Spleen (tissue), 7 donors: ENCODE measurements at regions not wholly inside any gene's neighbourhood (a gene's known extent, or its start where the extent isn't known, plus 50 kb on each side); places are given as distances from the start of the nearest gene placed in this dataset.

Experiments
- POLR2A ChIP-seq, 3 donors: fragments of 450-650 bp; IDR thresholded peaks; one replicate each; pipeline ENCODE4 v1.5.1; 2017; ENCODE audit warnings: antibody characterized with exemption in 3 of 3, mild to moderate bottlenecking in 1 of 3
- POLR2AphosphoS5 ChIP-seq, 3 donors: sonication (generic); formaldehyde crosslinking; IDR thresholded peaks; one replicate each; pipeline ENCODE4 v1.5.1; 2017; ENCODE audit warnings: antibody characterized with exemption in 3 of 3
- TF ChIP-seq, protein P1 (sequence below), 11 experiments: fragments of 200-600 bp in 7 of 11; fragments of 450-650 bp in 4 of 11; sonication (generic) in 4 of 11; IDR thresholded peaks in 8 of 11; conservative IDR thresholded peaks in 3 of 11; 1 replicate in 7 of 11; 2 replicates in 4 of 11; pipeline versions ENCODE4 v1.4.0 to v1.8.0; 2016 to 2021; ENCODE audit warnings: antibody characterized with exemption in 11 of 11, inconsistent platforms in 4 of 11, mild to moderate bottlenecking in 1 of 11
- donor health status: DM: no; HTN: no; CAD: no; lungs with moderate emphysema.
- donor health status: DM: no; HTN: no; CAD: no.
- donor health status: DM: no; HTN: no; CAD: no.

DNA sequence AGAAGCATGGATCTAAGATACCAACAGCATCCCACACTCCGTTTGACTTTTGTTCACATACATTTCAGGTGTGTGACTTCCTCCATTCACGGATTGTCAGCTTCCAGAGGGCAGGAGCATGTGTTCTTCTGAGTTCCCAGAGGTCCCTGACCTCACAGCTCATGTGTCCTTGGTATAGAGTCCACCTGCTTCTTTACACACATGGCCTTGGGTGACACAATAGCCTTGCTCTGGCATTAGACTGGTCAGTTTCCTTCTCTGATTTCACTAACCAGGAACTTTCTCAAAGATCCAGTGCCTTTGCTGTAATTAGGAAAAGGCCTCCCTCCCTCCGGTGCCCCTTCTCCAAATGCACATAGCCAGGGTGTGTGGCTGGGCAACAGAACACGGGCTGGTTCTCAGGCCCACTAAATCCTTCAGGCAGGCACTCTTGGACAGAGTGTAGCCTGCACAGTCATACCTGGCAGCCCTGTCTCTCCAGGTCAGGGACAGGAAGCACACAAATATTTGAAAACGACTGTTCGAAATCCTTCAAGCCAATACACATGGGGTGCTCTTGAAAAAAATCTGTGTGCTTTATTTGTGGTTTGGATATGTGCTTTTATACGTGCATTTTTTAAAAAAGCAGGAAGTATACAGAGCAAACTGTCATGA is 81.1 kb downstream of the TRIM42 start:
- TF ChIP-seq, protein P1, sequence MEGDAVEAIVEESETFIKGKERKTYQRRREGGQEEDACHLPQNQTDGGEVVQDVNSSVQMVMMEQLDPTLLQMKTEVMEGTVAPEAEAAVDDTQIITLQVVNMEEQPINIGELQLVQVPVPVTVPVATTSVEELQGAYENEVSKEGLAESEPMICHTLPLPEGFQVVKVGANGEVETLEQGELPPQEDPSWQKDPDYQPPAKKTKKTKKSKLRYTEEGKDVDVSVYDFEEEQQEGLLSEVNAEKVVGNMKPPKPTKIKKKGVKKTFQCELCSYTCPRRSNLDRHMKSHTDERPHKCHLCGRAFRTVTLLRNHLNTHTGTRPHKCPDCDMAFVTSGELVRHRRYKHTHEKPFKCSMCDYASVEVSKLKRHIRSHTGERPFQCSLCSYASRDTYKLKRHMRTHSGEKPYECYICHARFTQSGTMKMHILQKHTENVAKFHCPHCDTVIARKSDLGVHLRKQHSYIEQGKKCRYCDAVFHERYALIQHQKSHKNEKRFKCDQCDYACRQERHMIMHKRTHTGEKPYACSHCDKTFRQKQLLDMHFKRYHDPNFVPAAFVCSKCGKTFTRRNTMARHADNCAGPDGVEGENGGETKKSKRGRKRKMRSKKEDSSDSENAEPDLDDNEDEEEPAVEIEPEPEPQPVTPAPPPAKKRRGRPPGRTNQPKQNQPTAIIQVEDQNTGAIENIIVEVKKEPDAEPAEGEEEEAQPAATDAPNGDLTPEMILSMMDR (IDR thresholded peaks at IDR 0.05 in 8 of 11, conservative IDR thresholded peaks at IDR 0.05 in 3 of 11), result no peak
- TF ChIP-seq POLR2A (IDR thresholded peaks at IDR 0.05) (no peak), POLR2AphosphoS5 (IDR thresholded peaks at IDR 0.05) (no peak)
